ENCODE measurements at regions not wholly inside any gene's neighbourhood (a gene's known extent, or its start where the extent isn't known, plus 50 kb on each side); places are given as distances from the start of the nearest gene placed in this dataset.

DNA sequence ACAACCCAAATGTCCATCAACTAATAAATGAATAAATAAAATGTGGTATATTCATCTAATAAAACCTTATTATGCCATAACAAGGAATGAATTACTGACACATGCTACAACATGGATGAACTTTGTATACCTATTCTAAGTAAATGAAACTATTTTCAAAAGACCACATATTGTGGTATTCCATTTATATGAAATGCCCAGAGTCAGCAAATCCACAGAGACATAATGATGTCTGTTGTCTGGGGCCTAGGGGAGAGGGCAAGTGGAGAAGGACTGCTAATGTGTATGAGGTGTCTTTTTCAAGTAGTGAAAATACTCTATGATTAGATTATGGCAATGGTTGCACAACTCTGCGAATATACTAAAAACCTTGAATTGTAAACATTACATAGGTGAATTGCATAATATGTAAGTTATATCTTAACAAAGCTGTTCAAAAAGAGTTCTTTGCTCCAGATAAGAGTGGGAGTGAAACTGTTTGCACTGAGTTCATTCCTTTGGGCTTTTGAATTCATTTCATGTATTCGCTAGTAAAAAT lies 464.2 kb downstream of the NUF2 start:
- no peak for TF ChIP-seq ZFX (IDR thresholded peaks at IDR 0.05)
- TF ChIP-seq, protein P1, sequence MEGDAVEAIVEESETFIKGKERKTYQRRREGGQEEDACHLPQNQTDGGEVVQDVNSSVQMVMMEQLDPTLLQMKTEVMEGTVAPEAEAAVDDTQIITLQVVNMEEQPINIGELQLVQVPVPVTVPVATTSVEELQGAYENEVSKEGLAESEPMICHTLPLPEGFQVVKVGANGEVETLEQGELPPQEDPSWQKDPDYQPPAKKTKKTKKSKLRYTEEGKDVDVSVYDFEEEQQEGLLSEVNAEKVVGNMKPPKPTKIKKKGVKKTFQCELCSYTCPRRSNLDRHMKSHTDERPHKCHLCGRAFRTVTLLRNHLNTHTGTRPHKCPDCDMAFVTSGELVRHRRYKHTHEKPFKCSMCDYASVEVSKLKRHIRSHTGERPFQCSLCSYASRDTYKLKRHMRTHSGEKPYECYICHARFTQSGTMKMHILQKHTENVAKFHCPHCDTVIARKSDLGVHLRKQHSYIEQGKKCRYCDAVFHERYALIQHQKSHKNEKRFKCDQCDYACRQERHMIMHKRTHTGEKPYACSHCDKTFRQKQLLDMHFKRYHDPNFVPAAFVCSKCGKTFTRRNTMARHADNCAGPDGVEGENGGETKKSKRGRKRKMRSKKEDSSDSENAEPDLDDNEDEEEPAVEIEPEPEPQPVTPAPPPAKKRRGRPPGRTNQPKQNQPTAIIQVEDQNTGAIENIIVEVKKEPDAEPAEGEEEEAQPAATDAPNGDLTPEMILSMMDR (conservative IDR thresholded peaks at IDR 0.05), result no peak
- no peak overlapping the region for H3K27ac ChIP-seq

DNA sequence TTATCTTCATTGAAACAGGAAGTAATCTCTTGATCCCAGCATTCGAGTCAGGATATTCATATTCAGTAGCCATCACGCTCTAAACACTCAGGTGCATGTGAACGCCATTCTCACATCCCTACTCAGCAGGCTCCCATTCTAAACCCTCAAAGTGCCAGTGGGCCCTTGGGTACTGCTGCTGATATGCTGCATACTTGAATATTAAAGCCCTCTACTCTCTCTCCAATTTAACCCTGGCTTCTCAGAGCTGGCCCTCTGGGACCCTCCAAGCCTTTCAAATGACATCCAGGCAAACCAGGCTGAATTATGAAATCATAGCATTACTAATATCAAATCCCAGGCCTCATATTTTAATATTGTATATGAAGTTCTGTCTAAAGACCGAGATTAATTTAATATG lies 468.2 kb downstream of the NUF2 start:
- TF ChIP-seq, protein P1 (conservative IDR thresholded peaks at IDR 0.05), result no peak
- no peak for TF ChIP-seq ZFX (IDR thresholded peaks at IDR 0.05)

DNA sequence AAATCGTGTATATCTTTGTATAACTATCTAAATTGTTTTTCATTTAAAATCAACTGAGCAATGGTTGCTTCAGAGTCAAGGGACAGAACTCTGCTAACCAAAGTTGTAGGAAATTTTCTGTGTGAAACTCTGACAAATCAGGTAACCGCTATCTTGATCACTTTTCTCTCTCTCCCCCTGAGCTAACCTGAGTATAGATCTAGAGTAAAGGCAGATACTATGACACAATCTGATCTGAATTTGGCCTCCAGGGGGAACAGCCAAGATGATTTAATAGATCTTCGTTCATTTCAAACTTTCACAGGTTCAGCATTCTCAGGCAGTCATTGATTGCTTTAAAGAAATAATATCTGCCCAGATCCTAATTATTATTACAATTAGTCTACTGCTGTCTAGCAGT lies 472.8 kb downstream of the NUF2 start:
- TF ChIP-seq ZFX (IDR thresholded peaks at IDR 0.05), result no peak
- TF ChIP-seq, protein P1 (conservative IDR thresholded peaks at IDR 0.05), result no peak

More for the DNA sequence above, 468.2 kb downstream of the NUF2 start:
- no peak overlapping the region for H3K27ac ChIP-seq

DNA sequence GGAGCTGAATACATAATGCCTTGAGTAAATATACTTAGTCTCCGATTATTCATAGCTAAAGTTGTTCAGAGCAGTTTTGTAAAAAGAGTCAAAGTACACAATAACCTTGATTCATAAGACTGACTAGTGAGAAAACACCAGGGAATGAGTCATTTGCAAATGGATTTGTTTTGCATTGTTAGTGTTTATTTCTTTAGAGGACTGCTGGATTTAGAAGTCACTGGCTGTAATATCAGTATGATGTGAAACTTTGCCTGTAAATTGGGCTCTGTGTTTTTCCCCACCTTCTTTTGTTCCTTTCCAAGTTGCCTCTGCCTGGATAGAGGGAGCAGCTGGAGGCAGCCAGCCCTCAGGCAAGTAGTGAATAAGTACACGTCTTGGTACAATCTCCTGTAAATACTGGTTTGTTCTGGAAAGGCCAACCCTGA lies 474.7 kb downstream of the NUF2 start:
- TF ChIP-seq, protein P1 (conservative IDR thresholded peaks at IDR 0.05), result no peak
- TF ChIP-seq ZFX (IDR thresholded peaks at IDR 0.05), result no peak
- no peak overlapping the region for H3K27ac ChIP-seq

More for the DNA sequence above, 472.8 kb downstream of the NUF2 start:
- no peak overlapping the region for H3K27ac ChIP-seq

DNA sequence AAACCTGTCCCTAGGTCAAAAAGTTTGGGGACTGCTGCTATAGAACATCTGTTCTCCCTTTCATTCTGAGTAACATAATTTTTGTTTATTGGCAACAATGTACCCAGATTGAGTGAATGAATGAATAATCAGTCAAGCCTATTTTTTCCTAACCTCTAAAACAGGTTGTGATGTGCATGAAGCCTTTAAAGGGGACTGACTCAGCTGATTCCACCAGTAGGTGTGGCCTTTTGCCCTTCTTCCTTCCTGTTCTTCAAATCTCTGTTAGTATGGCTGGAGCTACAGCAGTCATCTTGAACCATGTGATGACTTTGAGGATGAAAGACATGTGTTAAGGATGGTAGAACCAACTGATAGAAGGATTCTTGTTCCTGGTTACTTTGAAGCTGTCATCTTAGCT lies 476.1 kb downstream of the NUF2 start:
- TF ChIP-seq, protein P1 (conservative IDR thresholded peaks at IDR 0.05), result no peak
- no peak for TF ChIP-seq ZFX (IDR thresholded peaks at IDR 0.05)
- no peak overlapping the region for H3K27ac ChIP-seq

DNA sequence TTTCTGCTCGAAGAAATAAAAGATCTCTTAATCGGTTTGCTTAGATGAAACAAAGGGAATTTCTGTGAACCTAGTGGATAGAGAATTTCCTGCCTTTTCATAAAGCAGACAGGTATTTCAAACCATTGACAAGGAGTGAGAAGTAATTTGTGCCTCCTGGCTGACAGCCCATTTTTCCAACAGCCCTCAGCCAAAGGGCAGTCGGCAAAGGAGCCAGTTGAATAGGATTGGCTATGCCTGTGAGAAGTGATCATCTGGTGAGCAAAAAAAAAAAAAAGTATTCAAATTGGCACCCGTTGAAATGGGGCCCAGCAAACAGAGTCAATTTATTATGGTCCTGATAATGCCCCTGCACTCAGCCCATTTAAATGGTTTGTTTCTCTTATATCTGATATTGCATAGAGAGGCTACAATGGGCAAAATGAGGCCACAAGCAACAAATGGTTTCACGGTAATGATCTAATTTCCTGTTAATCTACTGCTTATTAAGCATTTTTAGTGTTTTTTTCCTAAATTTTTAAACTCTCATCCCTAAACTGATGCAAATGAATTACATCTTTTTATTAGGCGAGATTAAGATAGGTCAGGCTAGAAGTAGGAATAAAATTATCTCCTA lies 477.5 kb downstream of the NUF2 start:
- no peak overlapping the region for H3K27ac ChIP-seq
- TF ChIP-seq, protein P1 (conservative IDR thresholded peaks at IDR 0.05), result no peak
- no peak for TF ChIP-seq ZFX (IDR thresholded peaks at IDR 0.05)

DNA sequence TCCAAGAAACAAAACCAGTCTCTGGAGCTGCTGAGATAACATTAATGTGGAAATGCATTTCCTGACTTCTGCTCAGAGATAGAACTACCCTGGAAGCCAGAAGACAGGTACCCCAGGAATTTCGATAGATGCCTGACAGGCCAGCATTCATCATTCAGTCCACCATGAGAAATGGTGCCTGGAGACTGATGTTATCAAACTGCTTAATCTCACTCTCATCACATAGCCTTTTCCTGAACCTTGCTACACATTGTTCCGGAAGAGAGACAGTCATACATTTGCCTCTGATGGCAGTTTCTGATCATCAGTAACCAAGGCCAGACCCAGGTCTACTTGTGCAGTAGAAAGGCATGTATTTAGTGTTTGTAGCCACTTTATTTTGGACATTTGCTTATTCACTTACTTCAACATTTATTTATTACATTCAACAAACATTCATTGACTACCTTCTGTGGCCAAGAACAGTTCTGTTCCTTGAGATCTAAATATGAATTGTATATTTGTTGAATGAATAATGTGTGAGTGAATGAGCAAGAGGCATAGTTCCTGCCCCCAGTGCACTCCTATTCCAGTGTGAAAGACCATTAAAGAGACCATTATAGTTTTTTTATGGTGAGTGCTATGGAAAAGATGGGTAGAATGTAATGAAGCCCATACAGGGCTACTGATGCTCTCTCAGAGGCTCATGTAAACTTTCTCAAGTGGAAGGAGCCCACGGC lies 485.7 kb downstream of the NUF2 start:
- TF ChIP-seq, protein P1 (conservative IDR thresholded peaks at IDR 0.05), result no peak
- TF ChIP-seq ZFX (IDR thresholded peaks at IDR 0.05), result no peak
- no peak overlapping the region for H3K27ac ChIP-seq
